A549 (cell line): ENCODE measurements at regions not wholly inside any gene's neighbourhood (a gene's known extent, or its start where the extent isn't known, plus 50 kb on each side); places are given as distances from the start of the nearest gene placed in this dataset.

Experiments
- ATAC-seq, 2 experiments: fragments of 200-7000 bp in 1 of 2; fragments of >200 bp in 1 of 2; cut with Nextera tagmentation in 1 of 2; cut with Tn5 transposase in 1 of 2; 3 replicates each; pipeline versions ENCODE4 v1.8.0 to v1.9.1; 2018 to 2020; ENCODE audit warnings: mild to moderate bottlenecking in 1 of 2, moderate library complexity in 1 of 2
- CTCF ChIA-PET: fragments of 300-600 bp; sonication (Branson Sonifier 250); formaldehyde crosslinking; extraction: SDS; loops from one replicate; lab custom pipeline; 2021; ENCODE audit warnings: antibody characterized with exemption, inconsistent platforms; lab: Yijun Ruan, JAX
- POLR2A ChIA-PET: fragments of 350-600 bp; formaldehyde crosslinking; extraction: SDS; loops from one replicate; lab custom pipeline; 2021; ENCODE audit warnings: antibody characterized with exemption, inconsistent platforms; lab: Yijun Ruan, JAX
- DNase-seq, 2 experiments: peaks; one replicate each; pipeline versions ENCODE4 v3.0.0 to v3.0.0-alpha.2; 2011 to 2016; ENCODE audit warnings: low read depth in 1 of 2, low spot score in 1 of 2
- FAIRE-seq: peaks from 2 replicates; lab custom pipeline; 2011; peaks lifted over from hg19 to GRCh38; lab: Jason Lieb, UNC
- H3K27ac ChIP-seq, 2 experiments: fragments of >200 bp; sonication (Bioruptor Twin); formaldehyde crosslinking; 3 replicates each; pipeline ENCODE4 v1.5.1; 2016 to 2017
- H3K4me1 ChIP-seq: fragments of >200 bp; sonication (Bioruptor Twin); formaldehyde crosslinking; 3 replicates; pipeline ENCODE4 v1.6.1; 2016
- H3K4me2 ChIP-seq: fragments of >200 bp; sonication (Bioruptor Twin); formaldehyde crosslinking; 3 replicates; pipeline ENCODE4 v1.6.1; 2016
- H3K4me3 ChIP-seq: fragments of >200 bp; sonication (Bioruptor Twin); formaldehyde crosslinking; 3 replicates; pipeline ENCODE4 v1.5.1; 2016
- H3K9me3 ChIP-seq: fragments of >200 bp; sonication (Bioruptor Twin); formaldehyde crosslinking; 3 replicates; pipeline ENCODE4 v1.6.1; 2016
- CBX8 ChIP-seq: fragments of 200-600 bp; sonication (generic); IDR thresholded peaks from 2 replicates; pipeline ENCODE4 v1.6.1; 2016
- EHF ChIP-seq: fragments of 250-450 bp; sonication (Bioruptor Pico); IDR thresholded peaks from 2 replicates; pipeline ENCODE4 v1.5.0; 2020; ENCODE audit warnings: mild to moderate bottlenecking
- ESRRA ChIP-seq: fragments of 150-350 bp; IDR thresholded peaks from 2 replicates; pipeline ENCODE4 v1.6.1; 2014; ENCODE audit warnings: mild to moderate bottlenecking, low read length, borderline replicate concordance
- FOSB ChIP-seq: fragments of 250-450 bp; sonication (Bioruptor Pico); IDR thresholded peaks from 2 replicates; pipeline ENCODE4 v1.5.0; 2020; ENCODE audit warnings: mild to moderate bottlenecking, moderate library complexity
- HDAC2 ChIP-seq: fragments of 200-600 bp; sonication (generic); IDR thresholded peaks from 2 replicates; pipeline ENCODE4 v1.6.1; 2016
- HES2 ChIP-seq: fragments of >200 bp; sonication (Bioruptor Twin); formaldehyde crosslinking; IDR thresholded peaks from 2 replicates; pipeline ENCODE4 v1.6.1; 2016
- HEYL ChIP-seq: fragments of 250-450 bp; sonication (Bioruptor Pico); IDR thresholded peaks from 2 replicates; pipeline ENCODE4 v1.8.0; 2021; ENCODE audit warnings: mild to moderate bottlenecking, moderate library complexity
- HMGXB4 ChIP-seq: fragments of 250-450 bp; sonication (Bioruptor Pico); IDR thresholded peaks from 2 replicates; pipeline ENCODE4 v1.5.0; 2021; ENCODE audit warnings: mild to moderate bottlenecking, moderate library complexity, borderline replicate concordance
- JUN ChIP-seq, 2 experiments: fragments of >200 bp; sonication (Bioruptor Twin); formaldehyde crosslinking; IDR thresholded peaks; 2 replicates in 1 of 2; 3 replicates in 1 of 2; pipeline ENCODE4 v1.6.1; 2016 to 2017
- KDM1A ChIP-seq: fragments of 200-600 bp; sonication (generic); IDR thresholded peaks from 2 replicates; pipeline ENCODE4 v1.6.1; 2016; ENCODE audit warnings: low read depth, mild to moderate bottlenecking
- MAFK ChIP-seq: fragments of 450-650 bp; IDR thresholded peaks from 2 replicates; pipeline ENCODE4 v1.6.1; 2014; ENCODE audit not compliant: partially characterized antibody
- MAX ChIP-seq: IDR thresholded peaks from 2 replicates; pipeline ENCODE4 v1.6.1; 2012
- MAZ ChIP-seq: fragments of 150-350 bp; IDR thresholded peaks from 2 replicates; pipeline ENCODE4 v1.6.1; 2014; ENCODE audit warnings: antibody characterized with exemption, low read depth, low read length, borderline replicate concordance
- NPAS2 ChIP-seq: fragments of 250-450 bp; sonication (Bioruptor Pico); IDR thresholded peaks from 2 replicates; pipeline ENCODE4 v1.8.0; 2022; ENCODE audit warnings: mild to moderate bottlenecking, moderate library complexity, borderline replicate concordance
- PBX3 ChIP-seq: IDR thresholded peaks from 2 replicates; pipeline ENCODE4 v1.6.1; 2012
- POLR2A ChIP-seq: IDR thresholded peaks from 2 replicates; pipeline ENCODE4 v1.6.1; 2012; ENCODE audit warnings: mild to moderate bottlenecking, low read length
- RARB ChIP-seq: fragments of 250-450 bp; sonication (Bioruptor Pico); IDR thresholded peaks from 2 replicates; pipeline ENCODE4 v1.8.0; 2021; ENCODE audit warnings: mild to moderate bottlenecking, moderate library complexity
- REST ChIP-seq: fragments of 200-600 bp; sonication (generic); IDR thresholded peaks from 2 replicates; pipeline ENCODE4 v1.6.1; 2016; ENCODE audit warnings: antibody characterized with exemption, mild to moderate bottlenecking, moderate library complexity
- RFX5 ChIP-seq: fragments of 450-650 bp; IDR thresholded peaks from 2 replicates; pipeline ENCODE4 v1.7.1; 2014; ENCODE audit warnings: antibody characterized with exemption, mild to moderate bottlenecking, moderate library complexity
- SREBF2 ChIP-seq: fragments of 450-650 bp; IDR thresholded peaks from 2 replicates; pipeline ENCODE4 v1.6.1; 2014; ENCODE audit warnings: mild to moderate bottlenecking, moderate library complexity
- TFCP2L1 ChIP-seq: fragments of 250-450 bp; sonication (Bioruptor Pico); IDR thresholded peaks from 2 replicates; pipeline ENCODE4 v1.5.0; 2021; ENCODE audit warnings: mild to moderate bottlenecking
- ZC3H11A ChIP-seq: fragments of 450-650 bp; IDR thresholded peaks from 2 replicates; pipeline ENCODE4 v1.6.1; 2014; ENCODE audit warnings: antibody characterized with exemption, mild to moderate bottlenecking
- WGBS: methylation state at CpG from one replicate; pipeline ENCODE4 v1.1.6; 2017; ENCODE audit errors: missing lambda C conversion rate; 5-methylcytosine and 5-hydroxymethylcytosine counted together

GRCh38 chr18:67358947-67359346 is 157.6 kb downstream of the DSEL start:
- no peaks in the 10 kb centered on the region for H3K9me3 ChIP-seq
- CTCF ChIA-PET, result no interaction called here
- TF ChIP-seq REST, result no peak
- no peak for TF ChIP-seq HMGXB4 (CRISPR knock-in tag)
- no peak for TF ChIP-seq TFCP2L1 (CRISPR knock-in tag)
- TF ChIP-seq CBX8, result no peak
- TF ChIP-seq SREBF2, result no peak
- TF ChIP-seq PBX3, result no peak
- TF ChIP-seq NPAS2 (CRISPR knock-in tag), result no peak
- TF ChIP-seq FOSB (CRISPR knock-in tag), result no peak
- no peak for TF ChIP-seq EHF (CRISPR knock-in tag)
- TF ChIP-seq ESRRA, result no peak
- ATAC-seq (no peak), DNase-seq (no peak), FAIRE-seq (no peak)
- H3K4me2 ChIP-seq, result no peak overlapping the region
- 96% methylated on average over 8 of the region's 8 CpGs for WGBS
- H3K4me3 ChIP-seq, result no peak overlapping the region
- peaks cover 17% of the 10 kb centered on the region for H3K4me1 ChIP-seq
- POLR2A ChIA-PET, result no interaction called here
- peak overlapping the region; percentile 66 to 84; a peak in 4 of 6 replicates for H3K27ac ChIP-seq

- Histone ChIP-seq H3K4me1 (peaks cover 5% of the 10 kb centered on the region), H3K27ac (no peak overlapping the region), H3K4me2 (no peak overlapping the region), H3K9me3 (no peaks in the 10 kb centered on the region), H3K4me3 (no peak overlapping the region)
- DNase-seq (no peak), ATAC-seq (no peak), FAIRE-seq (no peak)
- TF ChIP-seq HES2 (no peak), MAFK (peak; percentile 72)
- ChIA-PET CTCF (no interaction called here), POLR2A (no interaction called here)
- 75% methylated on average over 4 of the region's 4 CpGs for WGBS
Measured at GRCh38 chr18:67354692-67355091, 161.8 kb downstream of the DSEL start.

- 47% methylated on average over 1 of the region's 1 CpG for WGBS
- Histone ChIP-seq H3K4me3 (no peak overlapping the region), H3K9me3 (no peaks in the 10 kb centered on the region), H3K4me2 (no peak overlapping the region), H3K4me1 (no peaks in the 10 kb centered on the region; the same call in 2 of the 3 replicates), H3K27ac (no peak overlapping the region)
- TF ChIP-seq KDM1A, result no peak
- no peak for TF ChIP-seq POLR2A
- no peak for TF ChIP-seq ZC3H11A
- no peak for TF ChIP-seq RFX5
- TF ChIP-seq JUN (IDR thresholded peaks at IDR 0.05), result no peak
- TF ChIP-seq HMGXB4 (CRISPR knock-in tag), result no peak
- TF ChIP-seq HDAC2, result no peak
- no peak for TF ChIP-seq MAX
- TF ChIP-seq ESRRA, result no peak
- TF ChIP-seq HES2, result no peak
- no peak for TF ChIP-seq RARB (CRISPR knock-in tag)
- no peak for TF ChIP-seq MAZ
- TF ChIP-seq HEYL (CRISPR knock-in tag), result no peak
- ATAC-seq (no peak), FAIRE-seq (no peak), DNase-seq (no peak)
- POLR2A ChIA-PET, result no interaction called here
- CTCF ChIA-PET, result no interaction called here
Measured at GRCh38 chr18:67354091-67354490, 162.4 kb downstream of the DSEL start.
